Naive thymus-derived CD4-positive, alpha-beta T cell (primary cell): ENCODE measurements at regions not wholly inside any gene's neighbourhood (a gene's known extent, or its start where the extent isn't known, plus 50 kb on each side); places are given as distances from the start of the nearest gene placed in this dataset.

Experiments
- ATAC-seq: fragments of 150-1000 bp; cut with Tn5 transposase; 2 replicates; pipeline ENCODE4 v1.10.0; 2021; ENCODE audit warnings: mild to moderate bottlenecking, moderate library complexity
- CTCF ChIA-PET: fragments of 350-600 bp; sonication (Branson Sonifier 250); formaldehyde crosslinking; loops from one replicate; lab custom pipeline; 2021; ENCODE audit warnings: antibody characterized with exemption; lab: Charles Lee
- POLR2A ChIA-PET: fragments of 350-600 bp; sonication (Branson Sonifier 250); formaldehyde crosslinking; loops from one replicate; lab custom pipeline; 2021; ENCODE audit warnings: antibody characterized with exemption, inconsistent platforms; lab: Charles Lee
- DNase-seq, 9 donors: peaks; one replicate each; pipeline versions ENCODE4 v3.0.0 to v3.0.0-alpha.2; 2020 to 2022; ENCODE audit warnings: mixed read lengths in 1 of 9
- H3K27ac ChIP-seq: one replicate; pipeline ENCODE4 v1.7.0; 2013; ENCODE audit warnings: mild to moderate bottlenecking, low read depth, low read length, moderate library complexity
- H3K27me3 ChIP-seq, 2 donors: one replicate each; pipeline ENCODE4 v1.7.0; 2013; ENCODE audit warnings: low read length in 2 of 2, mild to moderate bottlenecking in 2 of 2, moderate library complexity in 2 of 2; ENCODE audit not compliant: control insufficient read depth in 2 of 2, insufficient read depth in 2 of 2
- H3K36me3 ChIP-seq, 3 experiments: 1 replicate in 2 of 3; 2 replicates in 1 of 3; pipeline ENCODE4 v1.7.0; 2013; ENCODE audit warnings: low read length in 3 of 3, mild to moderate bottlenecking in 3 of 3, moderate library complexity in 1 of 3; ENCODE audit not compliant: insufficient read depth in 3 of 3, control insufficient read depth in 2 of 3
- H3K4me1 ChIP-seq, 2 donors: one replicate each; pipeline ENCODE4 v1.7.0; 2013; ENCODE audit warnings: low read length in 2 of 2, mild to moderate bottlenecking in 2 of 2, moderate library complexity in 1 of 2; ENCODE audit not compliant: control insufficient read depth in 2 of 2, insufficient read depth in 2 of 2
- H3K4me3 ChIP-seq: 2 replicates; pipeline ENCODE4 v1.7.0; 2013; ENCODE audit warnings: mild to moderate bottlenecking, low read length
- H3K9me3 ChIP-seq, 3 experiments: 1 replicate in 2 of 3; 2 replicates in 1 of 3; pipeline ENCODE4 v1.7.0; 2013; ENCODE audit warnings: low read length in 3 of 3; ENCODE audit not compliant: control insufficient read depth in 2 of 3
- H3K27ac Mint-ChIP-seq, 9 donors: one replicate each; pipeline ENCODE4 v1.8.0; 2020 to 2022; ENCODE audit warnings: mixed read lengths in 9 of 9, mild to moderate bottlenecking in 8 of 9, moderate library complexity in 5 of 9, inconsistent platforms in 2 of 9
- H3K27me3 Mint-ChIP-seq, 5 donors: one replicate each; pipeline ENCODE4 v1.8.0; 2021 to 2022; ENCODE audit warnings: mixed read lengths in 5 of 5, mild to moderate bottlenecking in 1 of 5
- H3K36me3 Mint-ChIP-seq, 5 donors: one replicate each; pipeline ENCODE4 v1.8.0; 2020 to 2022; ENCODE audit warnings: mixed read lengths in 5 of 5, mild to moderate bottlenecking in 3 of 5, inconsistent platforms in 1 of 5
- H3K4me1 Mint-ChIP-seq, 7 donors: one replicate each; pipeline ENCODE4 v1.8.0; 2020 to 2022; ENCODE audit warnings: mixed read lengths in 7 of 7, mild to moderate bottlenecking in 3 of 7, inconsistent platforms in 1 of 7
- H3K4me3 Mint-ChIP-seq, 10 donors: one replicate each; pipeline ENCODE4 v1.8.0; 2020 to 2022; ENCODE audit warnings: mild to moderate bottlenecking in 10 of 10, mixed read lengths in 10 of 10, moderate library complexity in 6 of 10, inconsistent platforms in 2 of 10
- H3K9me3 Mint-ChIP-seq, 11 donors: one replicate each; pipeline ENCODE4 v1.8.0; 2020 to 2022; ENCODE audit warnings: mixed read lengths in 11 of 11, mild to moderate bottlenecking in 4 of 11, inconsistent platforms in 1 of 11, moderate library complexity in 1 of 11
- intact Hi-C, 2 donors: fragments of 100-400 bp; cut with micrococcal nuclease; formaldehyde crosslinking; loops; one replicate each; pipeline ENCODE4 v1.15.1; 2023

- Mint-ChIP-seq H3K27ac (no peak overlapping the region), H3K36me3 (peaks cover 0 to 9% (median 4%) of the 10 kb centered on the region in 5 donors), H3K4me1 (no peaks in the 10 kb centered on the region), H3K4me3 (no peak overlapping the region), H3K27me3 (peaks cover 13 to 31% (median 17%) of the 10 kb centered on the region in 5 donors), H3K9me3 (peaks cover 0 to 11% (median 2%) of the 10 kb centered on the region in 11 donors)
- H3K4me3 ChIP-seq, result no peak overlapping the region
- DNase-seq (no peak), ATAC-seq (no peak)
- no peak overlapping the region for H3K27ac ChIP-seq
- intact Hi-C loops, result no loop called here
- H3K9me3 ChIP-seq, result no peaks in the 10 kb centered on the region
- ChIA-PET CTCF (no interaction called here), POLR2A (no interaction called here)
- peaks cover 0 to 2% of the 10 kb centered on the region in 2 donors for H3K27me3 ChIP-seq
- no peaks in the 10 kb centered on the region for H3K36me3 ChIP-seq
- H3K4me1 ChIP-seq, result no peaks in the 10 kb centered on the region
These were observed 89.8 kb upstream of the UGP2 start for GRCh38 chr2:63751901-63752300.

DNA sequence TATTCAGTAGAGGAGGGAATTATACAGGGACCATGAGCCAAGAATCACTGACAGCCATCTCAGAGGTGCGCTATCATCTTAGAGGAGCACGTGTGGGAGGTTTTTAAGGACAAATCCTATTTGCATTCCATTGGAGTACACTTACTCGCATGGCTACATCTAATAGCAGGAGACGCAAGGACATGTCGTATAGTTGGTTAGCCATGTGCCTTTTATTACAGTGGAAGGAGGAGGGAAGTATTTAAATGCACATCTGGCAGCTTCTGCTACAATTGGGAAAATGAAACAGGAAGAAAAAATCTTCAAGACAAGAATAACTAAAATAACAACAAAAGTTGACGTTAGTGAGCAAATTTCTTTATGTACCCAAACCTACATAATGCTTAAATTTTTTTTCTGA, 86.5 kb upstream of the UGP2 start:
- H3K4me1 Mint-ChIP-seq, result peaks cover 0 to 2% (median 0%) of the 10 kb centered on the region in 7 donors
- Histone ChIP-seq H3K9me3 (no peaks in the 10 kb centered on the region), H3K27ac (no peak overlapping the region), H3K4me1 (no peaks in the 10 kb centered on the region), H3K27me3 (peaks cover 0 to 2% of the 10 kb centered on the region in 2 donors), H3K36me3 (no peaks in the 10 kb centered on the region), H3K4me3 (no peak overlapping the region)
- POLR2A ChIA-PET, result no interaction called here
- no peak for DNase-seq
- H3K36me3 Mint-ChIP-seq, result peaks cover 0 to 4% (median 3%) of the 10 kb centered on the region in 5 donors
- ATAC-seq, result no peak
- CTCF ChIA-PET, result no interaction called here
- H3K4me3 Mint-ChIP-seq, result no peak overlapping the region
- H3K27ac Mint-ChIP-seq, result no peak overlapping the region
- peaks cover 8 to 19% (median 14%) of the 10 kb centered on the region in 5 donors for H3K27me3 Mint-ChIP-seq
- peaks cover 0 to 1% (median 0%) of the 10 kb centered on the region in 11 donors for H3K9me3 Mint-ChIP-seq
- intact Hi-C loops, result no loop called here

DNA sequence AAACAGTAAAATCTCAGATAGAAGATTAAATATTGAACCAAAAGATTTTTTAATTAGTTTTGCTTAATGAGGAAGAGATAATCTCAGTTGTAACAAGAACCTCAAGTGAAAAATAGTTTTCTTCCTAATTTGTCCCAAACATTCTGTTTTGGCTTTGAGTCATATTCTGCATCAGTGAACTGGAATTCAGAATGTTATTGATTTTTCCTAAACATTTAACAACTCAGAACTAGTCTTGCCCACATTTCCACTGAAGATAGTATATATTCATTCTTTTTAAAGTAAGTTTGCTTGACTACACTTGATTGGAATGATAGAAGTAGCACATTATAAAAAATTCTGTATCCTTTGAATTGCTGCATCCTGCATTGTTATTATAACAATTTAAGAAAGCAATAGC, 85.7 kb upstream of the UGP2 start:
- Histone ChIP-seq H3K9me3 (no peaks in the 10 kb centered on the region), H3K4me1 (no peaks in the 10 kb centered on the region), H3K36me3 (no peaks in the 10 kb centered on the region), H3K27me3 (no peaks in the 10 kb centered on the region), H3K27ac (no peak overlapping the region), H3K4me3 (no peak overlapping the region)
- Mint-ChIP-seq H3K36me3 (peaks cover 0 to 4% (median 3%) of the 10 kb centered on the region in 5 donors), H3K27me3 (peaks cover 8 to 25% (median 9%) of the 10 kb centered on the region in 5 donors), H3K4me3 (no peak overlapping the region), H3K27ac (no peak overlapping the region), H3K4me1 (peaks cover 0 to 2% (median 0%) of the 10 kb centered on the region in 7 donors), H3K9me3 (peaks cover 0 to 3% (median 0%) of the 10 kb centered on the region in 11 donors)
- intact Hi-C loops, result no loop called here
- ATAC-seq (no peak), DNase-seq (no peak)
- ChIA-PET CTCF (no interaction called here), POLR2A (no interaction called here)

DNA sequence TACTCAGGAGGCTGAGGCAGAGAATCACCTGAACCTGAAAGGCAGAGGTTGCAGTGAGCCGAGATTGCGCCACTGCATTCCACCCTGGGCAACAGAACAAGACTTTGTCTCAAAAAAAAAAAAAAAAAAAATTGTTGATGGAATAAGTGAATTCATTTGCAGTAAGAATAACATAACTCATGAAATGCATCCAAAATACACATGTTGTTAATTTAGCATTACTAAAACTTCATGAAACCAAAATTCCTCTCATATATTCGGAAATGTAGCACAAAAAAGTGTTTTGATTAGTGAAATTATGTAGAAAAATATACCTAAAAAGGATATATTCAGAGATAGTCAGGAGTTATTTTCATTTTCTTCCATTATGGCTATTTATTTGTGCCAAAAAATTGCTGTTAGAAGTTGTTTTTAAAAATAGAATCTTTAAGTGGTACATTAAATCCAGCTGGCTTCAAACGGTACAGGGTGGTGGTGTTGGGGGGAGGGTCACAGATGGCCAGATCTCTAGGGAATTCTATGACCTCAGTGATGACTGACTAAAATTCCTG, 78.2 kb upstream of the UGP2 start:
- Mint-ChIP-seq H3K27me3 (peaks cover 0 to 6% (median 0%) of the 10 kb centered on the region in 5 donors), H3K4me1 (peaks cover 0 to 2% (median 0%) of the 10 kb centered on the region in 7 donors), H3K9me3 (peaks cover 0 to 15% (median 7%) of the 10 kb centered on the region in 11 donors), H3K27ac (no peak overlapping the region), H3K36me3 (peaks cover 0 to 1% (median 0%) of the 10 kb centered on the region in 5 donors), H3K4me3 (no peak overlapping the region)
- Histone ChIP-seq H3K36me3 (no peaks in the 10 kb centered on the region), H3K9me3 (no peaks in the 10 kb centered on the region), H3K4me3 (no peak overlapping the region), H3K4me1 (no peaks in the 10 kb centered on the region), H3K27ac (no peak overlapping the region), H3K27me3 (no peaks in the 10 kb centered on the region)
- DNase-seq (no peak), ATAC-seq (no peak)
- CTCF ChIA-PET, result interaction anchor here (0.5 kb wide), 1 partner anchor 97 kb away, joined by 3 read pairs; no protein-coding TSS in a partner anchor
- POLR2A ChIA-PET, result no interaction called here
- intact Hi-C loops, result no loop called here

- ChIA-PET CTCF (no interaction called here), POLR2A (no interaction called here)
- peaks cover 0 to 3% (median 0%) of the 10 kb centered on the region in 5 donors for H3K36me3 Mint-ChIP-seq
- H3K9me3 Mint-ChIP-seq, result peaks cover 0 to 16% (median 8%) of the 10 kb centered on the region in 11 donors
- H3K27me3 Mint-ChIP-seq, result peaks cover 0 to 6% (median 0%) of the 10 kb centered on the region in 5 donors
- no peak for DNase-seq
- no peaks in the 10 kb centered on the region for H3K27me3 ChIP-seq
- no peaks in the 10 kb centered on the region for H3K36me3 ChIP-seq
- H3K9me3 ChIP-seq, result no peaks in the 10 kb centered on the region
- intact Hi-C loops, result no loop called here
- peak overlapping the region in 1 of 9 donors; percentile 53 for H3K27ac Mint-ChIP-seq
- H3K4me3 Mint-ChIP-seq, result no peak overlapping the region
- no peaks in the 10 kb centered on the region for H3K4me1 Mint-ChIP-seq
- no peak overlapping the region for H3K4me3 ChIP-seq
- no peak overlapping the region for H3K27ac ChIP-seq
- ATAC-seq, result no peak
- H3K4me1 ChIP-seq, result no peaks in the 10 kb centered on the region
These were observed 77.1 kb upstream of the UGP2 start for GRCh38 chr2:63764630-63765029.

GRCh38 chr2:63765117-63765516, 76.6 kb upstream of the UGP2 start:
- Histone ChIP-seq H3K4me1 (no peaks in the 10 kb centered on the region), H3K27me3 (no peaks in the 10 kb centered on the region), H3K27ac (no peak overlapping the region), H3K9me3 (no peaks in the 10 kb centered on the region), H3K4me3 (no peak overlapping the region), H3K36me3 (no peaks in the 10 kb centered on the region)
- peaks cover 0 to 3% (median 0%) of the 10 kb centered on the region in 5 donors for H3K36me3 Mint-ChIP-seq
- ChIA-PET CTCF (no interaction called here), POLR2A (no interaction called here)
- no peak overlapping the region for H3K27ac Mint-ChIP-seq
- no peak overlapping the region for H3K4me3 Mint-ChIP-seq
- H3K9me3 Mint-ChIP-seq, result peaks cover 0 to 16% (median 8%) of the 10 kb centered on the region in 11 donors
- peaks cover 0 to 6% (median 0%) of the 10 kb centered on the region in 5 donors for H3K27me3 Mint-ChIP-seq
- H3K4me1 Mint-ChIP-seq, result no peaks in the 10 kb centered on the region
- no peak for ATAC-seq
- no peak for DNase-seq
- intact Hi-C loops, result no loop called here

DNA sequence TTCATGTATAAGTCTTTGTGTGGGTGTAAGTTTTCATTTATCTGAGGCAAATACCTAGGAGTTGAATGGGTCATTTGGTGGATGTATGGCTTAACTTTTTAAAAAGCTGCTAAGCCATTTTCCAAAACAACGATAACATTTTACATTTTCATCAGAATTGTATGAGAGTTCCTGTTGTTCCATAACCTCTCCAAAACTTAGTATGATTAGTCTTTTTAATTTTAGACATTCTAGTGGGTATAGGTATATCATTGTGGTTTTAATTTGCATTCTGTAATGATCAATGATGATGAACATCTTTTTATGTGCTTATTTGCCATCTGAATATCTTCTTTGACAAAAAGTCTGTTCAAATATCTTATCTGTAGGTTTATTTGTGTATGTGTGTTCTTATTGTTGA, 74.4 kb upstream of the UGP2 start:
- Histone ChIP-seq H3K27me3 (no peaks in the 10 kb centered on the region), H3K9me3 (no peaks in the 10 kb centered on the region), H3K27ac (no peak overlapping the region), H3K4me3 (no peak overlapping the region), H3K36me3 (no peaks in the 10 kb centered on the region), H3K4me1 (no peaks in the 10 kb centered on the region)
- Mint-ChIP-seq H3K9me3 (peaks cover 2 to 16% (median 8%) of the 10 kb centered on the region in 11 donors), H3K4me3 (no peak overlapping the region), H3K4me1 (no peaks in the 10 kb centered on the region), H3K27me3 (no peaks in the 10 kb centered on the region), H3K27ac (no peak overlapping the region), H3K36me3 (peaks cover 0 to 3% (median 0%) of the 10 kb centered on the region in 5 donors)
- intact Hi-C loops, result no loop called here
- CTCF ChIA-PET, result no interaction called here
- POLR2A ChIA-PET, result no interaction called here
- ATAC-seq (no peak), DNase-seq (no peak)
